Myocyte (in vitro differentiated cells): ENCODE measurements at regions not wholly inside any gene's neighbourhood (a gene's known extent, or its start where the extent isn't known, plus 50 kb on each side); places are given as distances from the start of the nearest gene placed in this dataset.
A peak's percentile ranks its signal among the peaks of the same experiment; 100 is the strongest.
"Not testable (repeated sequence)": the region's sequence is repeated elsewhere in the genome, so short reads cannot be mapped to it uniquely, and the experiment has no call there.

Source experiments
- DNase-seq: peaks from one replicate; pipeline ENCODE4 v3.0.0-alpha.2; 2012; ENCODE audit warnings: low read depth

GRCh38 chr15:69704700-69705099 is 252.1 kb downstream of the RPLP1 start:
- no peak for DNase-seq

- no peak for DNase-seq
Measured at GRCh38 chr15:69706353-69707097, 253.9 kb downstream of the RPLP1 start.

- peak; percentile 35 for DNase-seq
Measured at GRCh38 chr15:69707241-69707640, 254.6 kb downstream of the RPLP1 start.

GRCh38 chr15:69708436-69709122 is 256.0 kb downstream of the RPLP1 start:
- DNase-seq = not testable (repeated sequence)

- DNase-seq = no peak
Measured at GRCh38 chr15:69712991-69713390, 260.4 kb downstream of the RPLP1 start.

GRCh38 chr15:69713726-69714559 is 261.3 kb downstream of the RPLP1 start:
- no peak for DNase-seq

GRCh38 chr15:69715210-69715609 is 262.6 kb downstream of the RPLP1 start:
- no peak for DNase-seq

- no peak for DNase-seq
Measured at GRCh38 chr15:69718436-69718835, 265.8 kb downstream of the RPLP1 start.

- no peak for DNase-seq
Measured at GRCh38 chr15:69718916-69719315, 266.3 kb downstream of the RPLP1 start.

GRCh38 chr15:69719527-69720240 is 267.1 kb downstream of the RPLP1 start:
- no peak for DNase-seq

- DNase-seq = no peak
Measured at GRCh38 chr15:69720536-69720935, 267.9 kb downstream of the RPLP1 start.

- no peak for DNase-seq
Measured at GRCh38 chr15:69722924-69723323, 270.3 kb downstream of the RPLP1 start.

GRCh38 chr15:69723404-69724096 is 270.9 kb downstream of the RPLP1 start:
- no peak for DNase-seq

GRCh38 chr15:69724333-69724732 is 271.7 kb downstream of the RPLP1 start:
- DNase-seq = no peak

GRCh38 chr15:69725275-69725674 is 272.7 kb downstream of the RPLP1 start:
- DNase-seq = no peak

- DNase-seq = no peak
Measured at GRCh38 chr15:69725957-69726356, 273.3 kb downstream of the RPLP1 start.

GRCh38 chr15:69727121-69727924 is 274.7 kb downstream of the RPLP1 start:
- DNase-seq = no peak

GRCh38 chr15:69729167-69729748 is 276.6 kb downstream of the RPLP1 start:
- peak; percentile 33 for DNase-seq

- DNase-seq = no peak
Measured at GRCh38 chr15:69730281-69731080, 277.9 kb downstream of the RPLP1 start.
